ENCODE measurements at regions not wholly inside any gene's neighbourhood (a gene's known extent, or its start where the extent isn't known, plus 50 kb on each side); places are given as distances from the start of the nearest gene placed in this dataset.

DNA sequence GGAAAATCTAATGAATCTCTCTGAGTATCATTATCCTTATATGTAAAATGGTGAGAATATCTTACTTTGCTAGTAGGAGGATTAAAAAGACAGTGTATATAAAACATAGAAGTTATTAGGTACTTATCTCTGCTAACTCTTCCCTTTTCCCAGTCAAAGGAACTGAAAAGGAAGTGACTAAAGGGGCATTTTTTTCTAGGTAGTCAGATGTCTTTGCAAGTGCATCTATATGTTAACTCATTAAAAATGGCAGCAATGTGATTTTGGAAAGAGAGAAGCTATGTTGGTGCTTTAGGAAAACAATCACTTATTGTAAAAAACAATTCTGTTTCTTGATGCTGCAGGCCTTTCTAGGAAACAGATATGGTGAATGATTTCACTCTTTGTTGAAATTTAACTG, 180.9 kb downstream of the SAMD5 start:
- TF ChIP-seq, protein P1, sequence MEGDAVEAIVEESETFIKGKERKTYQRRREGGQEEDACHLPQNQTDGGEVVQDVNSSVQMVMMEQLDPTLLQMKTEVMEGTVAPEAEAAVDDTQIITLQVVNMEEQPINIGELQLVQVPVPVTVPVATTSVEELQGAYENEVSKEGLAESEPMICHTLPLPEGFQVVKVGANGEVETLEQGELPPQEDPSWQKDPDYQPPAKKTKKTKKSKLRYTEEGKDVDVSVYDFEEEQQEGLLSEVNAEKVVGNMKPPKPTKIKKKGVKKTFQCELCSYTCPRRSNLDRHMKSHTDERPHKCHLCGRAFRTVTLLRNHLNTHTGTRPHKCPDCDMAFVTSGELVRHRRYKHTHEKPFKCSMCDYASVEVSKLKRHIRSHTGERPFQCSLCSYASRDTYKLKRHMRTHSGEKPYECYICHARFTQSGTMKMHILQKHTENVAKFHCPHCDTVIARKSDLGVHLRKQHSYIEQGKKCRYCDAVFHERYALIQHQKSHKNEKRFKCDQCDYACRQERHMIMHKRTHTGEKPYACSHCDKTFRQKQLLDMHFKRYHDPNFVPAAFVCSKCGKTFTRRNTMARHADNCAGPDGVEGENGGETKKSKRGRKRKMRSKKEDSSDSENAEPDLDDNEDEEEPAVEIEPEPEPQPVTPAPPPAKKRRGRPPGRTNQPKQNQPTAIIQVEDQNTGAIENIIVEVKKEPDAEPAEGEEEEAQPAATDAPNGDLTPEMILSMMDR (IDR thresholded peaks at IDR 0.05; ENCODE audit: low read length), result no peak
- no peak for TF ChIP-seq EZH2 (IDR thresholded peaks at IDR 0.05; ENCODE audit: borderline replicate concordance, low read length)

Data from OCI-LY1 (cell line).